HCT116 (cell line): ENCODE measurements at regions not wholly inside any gene's neighbourhood (a gene's known extent, or its start where the extent isn't known, plus 50 kb on each side); places are given as distances from the start of the nearest gene placed in this dataset.

Experiments
- CEBPB ChIP-seq: IDR thresholded peaks from 2 replicates; pipeline ENCODE4 v1.6.1; 2012; ENCODE audit warnings: low read depth
- ELF1 ChIP-seq: IDR thresholded peaks from 2 replicates; pipeline ENCODE4 v1.6.1; 2012; ENCODE audit warnings: low read depth, borderline replicate concordance
- EZH2phosphoT487 ChIP-seq: fragments of 200-600 bp; IDR thresholded peaks from 2 replicates; pipeline ENCODE4 v1.6.1; 2018; ENCODE audit warnings: antibody characterized with exemption, borderline replicate concordance
- MAX ChIP-seq: IDR thresholded peaks from 2 replicates; pipeline ENCODE4 v1.6.1; 2012
- ZNF274 ChIP-seq: fragments of 200-500 bp; sonication (Bioruptor generic); IDR thresholded peaks from 2 replicates; pipeline ENCODE4 v1.6.1; 2014; ENCODE audit warnings: mild to moderate bottlenecking, low read depth, low read length, inconsistent platforms
- TF ChIP-seq, protein P1 (sequence below), 3 experiments: fragments of 200-600 bp in 1 of 3; sonication (generic) in 1 of 3; IDR thresholded peaks in 2 of 3; conservative IDR thresholded peaks in 1 of 3; 2 replicates each; pipeline ENCODE4 v1.5.1; 2012 to 2017; ENCODE audit warnings: low read depth in 2 of 3, low read length in 2 of 3, antibody characterized with exemption in 1 of 3, borderline replicate concordance in 1 of 3, control low read depth in 1 of 3, mild to moderate bottlenecking in 1 of 3, mixed read lengths in 1 of 3, mixed run types in 1 of 3, moderate library complexity in 1 of 3; ENCODE audit not compliant: insufficient read depth in 1 of 3

- TF ChIP-seq MAX (no peak), ELF1 (no peak), ZNF274 (no peak), CEBPB (no peak), EZH2phosphoT487 (no peak)
- TF ChIP-seq, protein P1, sequence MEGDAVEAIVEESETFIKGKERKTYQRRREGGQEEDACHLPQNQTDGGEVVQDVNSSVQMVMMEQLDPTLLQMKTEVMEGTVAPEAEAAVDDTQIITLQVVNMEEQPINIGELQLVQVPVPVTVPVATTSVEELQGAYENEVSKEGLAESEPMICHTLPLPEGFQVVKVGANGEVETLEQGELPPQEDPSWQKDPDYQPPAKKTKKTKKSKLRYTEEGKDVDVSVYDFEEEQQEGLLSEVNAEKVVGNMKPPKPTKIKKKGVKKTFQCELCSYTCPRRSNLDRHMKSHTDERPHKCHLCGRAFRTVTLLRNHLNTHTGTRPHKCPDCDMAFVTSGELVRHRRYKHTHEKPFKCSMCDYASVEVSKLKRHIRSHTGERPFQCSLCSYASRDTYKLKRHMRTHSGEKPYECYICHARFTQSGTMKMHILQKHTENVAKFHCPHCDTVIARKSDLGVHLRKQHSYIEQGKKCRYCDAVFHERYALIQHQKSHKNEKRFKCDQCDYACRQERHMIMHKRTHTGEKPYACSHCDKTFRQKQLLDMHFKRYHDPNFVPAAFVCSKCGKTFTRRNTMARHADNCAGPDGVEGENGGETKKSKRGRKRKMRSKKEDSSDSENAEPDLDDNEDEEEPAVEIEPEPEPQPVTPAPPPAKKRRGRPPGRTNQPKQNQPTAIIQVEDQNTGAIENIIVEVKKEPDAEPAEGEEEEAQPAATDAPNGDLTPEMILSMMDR (IDR thresholded peaks at IDR 0.05 in 2 of 3, conservative IDR thresholded peaks at IDR 0.05 in 1 of 3; ENCODE audit: borderline replicate concordance in 1 of 3, insufficient read depth in 1 of 3, low read depth in 2 of 3, low read length in 2 of 3), result no peak
Measured at GRCh38 chr20:59390437-59390836, 90.0 kb downstream of the EDN3 start.
